Endodermal cell (in vitro differentiated cells): ENCODE measurements at regions not wholly inside any gene's neighbourhood (a gene's known extent, or its start where the extent isn't known, plus 50 kb on each side); places are given as distances from the start of the nearest gene placed in this dataset.

Experiments
- DNase-seq: peaks from one replicate; pipeline ENCODE4 v3.0.0-alpha.2; 2017
- H3K27ac ChIP-seq: 2 replicates; pipeline ENCODE4 v1.5.1; 2013; ENCODE audit warnings: mild to moderate bottlenecking, low read depth, low read length, moderate library complexity
- H3K27me3 ChIP-seq: 2 replicates; pipeline ENCODE4 v1.6.1; 2013; ENCODE audit warnings: mild to moderate bottlenecking, low read length, moderate library complexity; ENCODE audit not compliant: insufficient read depth, control insufficient read depth, poor library complexity, severe bottlenecking
- H3K36me3 ChIP-seq: 2 replicates; pipeline ENCODE4 v1.7.0; 2013; ENCODE audit warnings: mild to moderate bottlenecking, low read length, moderate library complexity; ENCODE audit not compliant: control insufficient read depth, insufficient read depth
- H3K4me1 ChIP-seq: one replicate; pipeline ENCODE4 v1.7.0; 2013; ENCODE audit warnings: low read length; ENCODE audit not compliant: control insufficient read depth, insufficient read depth
- H3K4me3 ChIP-seq: 2 replicates; pipeline ENCODE4 v1.5.1; 2013; ENCODE audit warnings: mild to moderate bottlenecking, low read length, moderate library complexity
- H3K9ac ChIP-seq: 2 replicates; pipeline ENCODE4 v1.6.1; 2013; ENCODE audit warnings: mild to moderate bottlenecking, low read length, moderate library complexity; ENCODE audit not compliant: poor library complexity, severe bottlenecking; ENCODE audit errors: extremely low read depth
- H3K9me3 ChIP-seq: 2 replicates; pipeline ENCODE4 v1.6.1; 2013; ENCODE audit warnings: mild to moderate bottlenecking, low read length, moderate library complexity; ENCODE audit not compliant: control insufficient read depth
- H3K27ac Mint-ChIP-seq: 2 replicates; pipeline ENCODE4 v1.8.0; 2020; ENCODE audit warnings: mixed read lengths
- H3K27me3 Mint-ChIP-seq: 2 replicates; pipeline ENCODE4 v1.8.0; 2021; ENCODE audit warnings: mild to moderate bottlenecking, mixed read lengths; ENCODE audit not compliant: insufficient read depth
- H3K36me3 Mint-ChIP-seq: 2 replicates; pipeline ENCODE4 v1.8.0; 2020; ENCODE audit warnings: low read depth, mixed read lengths
- H3K4me1 Mint-ChIP-seq: 2 replicates; pipeline ENCODE4 v1.8.0; 2020; ENCODE audit warnings: mixed read lengths
- H3K4me3 Mint-ChIP-seq: 2 replicates; pipeline ENCODE4 v1.8.0; 2020; ENCODE audit warnings: mild to moderate bottlenecking, moderate library complexity, mixed read lengths
- H3K9me3 Mint-ChIP-seq: 2 replicates; pipeline ENCODE4 v1.8.0; 2020; ENCODE audit warnings: mild to moderate bottlenecking, mixed read lengths
- WGBS, 2 experiments: methylation state at CpG; one replicate each; pipeline versions ENCODE4 v1.1.5 to v1.1.7; 2013; ENCODE audit warnings: missing lambda C conversion rate in 2 of 2, mixed read lengths in 1 of 2; ENCODE audit not compliant: insufficient coverage in 1 of 2, insufficient read length in 1 of 2; 5-methylcytosine and 5-hydroxymethylcytosine counted together
- TF ChIP-seq, protein P1 (sequence below): fragments of 200-600 bp; sonication (generic); conservative IDR thresholded peaks from 2 replicates; pipeline ENCODE4 v1.5.0; 2021; ENCODE audit warnings: antibody characterized with exemption, mild to moderate bottlenecking

DNA sequence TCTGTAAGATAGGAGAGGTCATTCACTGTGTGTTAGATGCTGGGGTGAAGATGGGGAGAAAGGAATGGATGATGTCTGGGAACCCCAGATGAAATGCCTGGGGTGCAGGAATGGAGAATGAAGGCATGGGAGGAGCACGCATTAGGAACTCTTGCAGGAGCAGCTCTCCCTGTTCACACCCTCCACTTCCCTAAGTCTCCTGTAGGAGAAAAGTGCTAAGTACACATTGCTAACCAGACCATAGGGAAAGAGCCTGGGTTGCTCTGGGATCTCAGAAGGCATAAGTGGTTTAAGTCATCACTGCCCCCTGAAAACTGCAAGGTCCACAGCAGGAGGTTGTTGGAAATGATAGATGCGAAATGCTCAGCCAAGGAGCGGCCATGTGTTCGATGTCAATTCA, 163.1 kb downstream of the SEC61B start:
- peaks cover 3% of the 10 kb centered on the region for H3K27me3 Mint-ChIP-seq
- Histone ChIP-seq H3K4me1 (peaks cover 3% of the 10 kb centered on the region), H3K27ac (no peak overlapping the region), H3K36me3 (no peaks in the 10 kb centered on the region), H3K9me3 (no peaks in the 10 kb centered on the region), H3K4me3 (no peak overlapping the region), H3K27me3 (no peaks in the 10 kb centered on the region), H3K9ac (no peak overlapping the region)
- no peaks in the 10 kb centered on the region for H3K36me3 Mint-ChIP-seq
- DNase-seq: no peak
- TF ChIP-seq, protein P1, sequence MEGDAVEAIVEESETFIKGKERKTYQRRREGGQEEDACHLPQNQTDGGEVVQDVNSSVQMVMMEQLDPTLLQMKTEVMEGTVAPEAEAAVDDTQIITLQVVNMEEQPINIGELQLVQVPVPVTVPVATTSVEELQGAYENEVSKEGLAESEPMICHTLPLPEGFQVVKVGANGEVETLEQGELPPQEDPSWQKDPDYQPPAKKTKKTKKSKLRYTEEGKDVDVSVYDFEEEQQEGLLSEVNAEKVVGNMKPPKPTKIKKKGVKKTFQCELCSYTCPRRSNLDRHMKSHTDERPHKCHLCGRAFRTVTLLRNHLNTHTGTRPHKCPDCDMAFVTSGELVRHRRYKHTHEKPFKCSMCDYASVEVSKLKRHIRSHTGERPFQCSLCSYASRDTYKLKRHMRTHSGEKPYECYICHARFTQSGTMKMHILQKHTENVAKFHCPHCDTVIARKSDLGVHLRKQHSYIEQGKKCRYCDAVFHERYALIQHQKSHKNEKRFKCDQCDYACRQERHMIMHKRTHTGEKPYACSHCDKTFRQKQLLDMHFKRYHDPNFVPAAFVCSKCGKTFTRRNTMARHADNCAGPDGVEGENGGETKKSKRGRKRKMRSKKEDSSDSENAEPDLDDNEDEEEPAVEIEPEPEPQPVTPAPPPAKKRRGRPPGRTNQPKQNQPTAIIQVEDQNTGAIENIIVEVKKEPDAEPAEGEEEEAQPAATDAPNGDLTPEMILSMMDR: peak; percentile 66
- H3K4me1 Mint-ChIP-seq: peaks cover 10% of the 10 kb centered on the region
- no peaks in the 10 kb centered on the region for H3K9me3 Mint-ChIP-seq
- H3K4me3 Mint-ChIP-seq: no peak overlapping the region
- WGBS, 2 experiments: 95 to 96% methylated on average over 4 of the region's 4 CpGs
- H3K27ac Mint-ChIP-seq: no peak overlapping the region

DNA sequence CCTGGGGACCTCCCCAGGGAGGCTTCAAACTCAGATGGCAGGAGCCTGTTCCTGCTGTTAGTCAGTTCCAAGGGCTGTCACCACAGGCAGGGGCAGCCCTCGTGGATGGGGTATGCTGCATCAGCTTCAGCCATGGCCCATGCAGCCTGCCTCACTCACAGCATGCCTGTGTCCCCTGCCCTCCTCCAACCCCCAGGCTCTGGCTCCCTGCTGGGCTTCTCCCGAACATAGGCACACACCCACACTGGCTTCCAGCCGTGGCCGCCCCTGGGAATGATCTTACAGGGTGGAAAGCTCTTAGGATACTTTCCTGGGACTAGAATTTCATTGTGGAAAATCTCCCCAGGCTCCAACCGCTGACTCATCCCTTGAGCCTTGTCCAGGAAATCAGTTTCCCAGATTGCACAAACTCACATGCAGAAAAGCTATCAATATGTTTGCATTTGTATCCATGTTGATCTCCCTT, 163.8 kb downstream of the SEC61B start:
- H3K4me1 Mint-ChIP-seq: peaks cover 10% of the 10 kb centered on the region
- 82 to 92% methylated on average over 4 to 5 of the region's 5 CpGs for WGBS, 2 experiments
- Histone ChIP-seq H3K27me3 (no peaks in the 10 kb centered on the region), H3K27ac (no peak overlapping the region), H3K9me3 (no peaks in the 10 kb centered on the region), H3K36me3 (no peaks in the 10 kb centered on the region), H3K4me3 (no peak overlapping the region), H3K9ac (no peak overlapping the region), H3K4me1 (peaks cover 3% of the 10 kb centered on the region)
- H3K4me3 Mint-ChIP-seq: no peak overlapping the region
- DNase-seq: no peak
- H3K27ac Mint-ChIP-seq: no peak overlapping the region
- no peaks in the 10 kb centered on the region for H3K9me3 Mint-ChIP-seq
- H3K36me3 Mint-ChIP-seq: no peaks in the 10 kb centered on the region
- TF ChIP-seq, protein P1: no peak
- peaks cover 3% of the 10 kb centered on the region for H3K27me3 Mint-ChIP-seq

DNA sequence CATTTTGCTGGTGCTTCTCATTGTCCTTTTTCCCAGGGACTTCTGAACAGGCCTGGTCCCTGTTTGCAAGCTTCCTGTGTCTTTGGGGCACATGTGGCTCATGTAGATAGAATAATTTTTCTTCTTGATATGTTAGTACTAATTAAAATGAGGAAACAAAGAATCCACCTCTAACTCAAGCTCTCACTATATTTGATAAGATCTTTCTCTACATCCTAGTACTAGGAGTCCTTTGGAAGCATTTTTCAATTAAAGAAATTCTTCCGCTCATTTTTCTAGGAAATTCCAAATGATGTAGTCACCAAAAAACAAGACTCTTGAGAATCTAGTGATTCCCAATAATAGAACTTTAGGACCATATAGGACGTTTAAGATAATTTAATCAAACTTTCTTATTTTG, 165.3 kb downstream of the SEC61B start:
- Mint-ChIP-seq H3K4me3 (no peak overlapping the region), H3K9me3 (no peaks in the 10 kb centered on the region), H3K36me3 (no peaks in the 10 kb centered on the region), H3K27me3 (peaks cover 3% of the 10 kb centered on the region), H3K4me1 (peaks cover 10% of the 10 kb centered on the region), H3K27ac (no peak overlapping the region)
- TF ChIP-seq, protein P1: no peak
- no peak for DNase-seq
- Histone ChIP-seq H3K27me3 (no peaks in the 10 kb centered on the region), H3K4me1 (peaks cover 3% of the 10 kb centered on the region), H3K9me3 (no peaks in the 10 kb centered on the region), H3K9ac (no peak overlapping the region), H3K4me3 (no peak overlapping the region), H3K36me3 (no peaks in the 10 kb centered on the region), H3K27ac (no peak overlapping the region)
- 67 to 94% methylated on average over 1 to 2 of the region's 2 CpGs for WGBS, 2 experiments
